GM23338 (cell line): ENCODE measurements at regions not wholly inside any gene's neighbourhood (a gene's known extent, or its start where the extent isn't known, plus 50 kb on each side); places are given as distances from the start of the nearest gene placed in this dataset.

ENCODE experiments used
- ATAC-seq: fragments of 200-7000 bp; cut with Tn5 transposase; 3 replicates; pipeline ENCODE4 v1.9.1; 2020
- DNase-seq: peaks from one replicate; pipeline ENCODE4 v3.0.0-alpha.2; 2015; ENCODE audit warnings: low spot score
- H2AFZ ChIP-seq: fragments of 200-600 bp; sonication (generic); 2 replicates; pipeline ENCODE4 v1.8.0; 2016; ENCODE audit warnings: antibody characterized with exemption, mild to moderate bottlenecking, moderate library complexity
- H3F3A ChIP-seq: fragments of 200-600 bp; sonication (generic); replicated peaks from 2 replicates; pipeline ENCODE4 v1.8.0; 2017; ENCODE audit warnings: antibody characterized with exemption, mixed run types, low read depth
- H3K27ac ChIP-seq: fragments of 200-600 bp; sonication (generic); 2 replicates; pipeline ENCODE4 v1.6.1; 2016; ENCODE audit warnings: low read depth
- H3K27me3 ChIP-seq: fragments of 200-600 bp; sonication (generic); 2 replicates; pipeline ENCODE4 v1.8.0; 2016; ENCODE audit warnings: mild to moderate bottlenecking, mixed run types, moderate library complexity; ENCODE audit not compliant: insufficient read depth
- H3K36me3 ChIP-seq: fragments of 200-600 bp; sonication (generic); 2 replicates; pipeline ENCODE4 v1.8.0; 2016; ENCODE audit warnings: mild to moderate bottlenecking; ENCODE audit not compliant: insufficient read depth
- H3K4me1 ChIP-seq: fragments of 200-600 bp; sonication (generic); 2 replicates; pipeline ENCODE4 v1.8.0; 2016; ENCODE audit warnings: mild to moderate bottlenecking, moderate library complexity; ENCODE audit not compliant: insufficient read depth
- H3K4me2 ChIP-seq: fragments of 200-600 bp; sonication (generic); 2 replicates; pipeline ENCODE4 v1.7.1; 2017; ENCODE audit warnings: mixed run types
- H3K4me3 ChIP-seq: fragments of 200-600 bp; sonication (generic); 2 replicates; pipeline ENCODE4 v1.6.1; 2016; ENCODE audit warnings: mixed run types
- H3K79me2 ChIP-seq: fragments of 200-600 bp; sonication (generic); replicated peaks from 2 replicates; pipeline ENCODE4 v1.8.0; 2017; ENCODE audit warnings: mild to moderate bottlenecking; ENCODE audit not compliant: insufficient read depth
- H3K9me2 ChIP-seq: fragments of 200-600 bp; sonication (generic); 2 replicates; pipeline ENCODE4 v1.8.0; 2017; ENCODE audit not compliant: insufficient read depth
- H4K20me1 ChIP-seq: fragments of 200-600 bp; sonication (generic); replicated peaks from 2 replicates; pipeline ENCODE4 v1.8.0; 2017; ENCODE audit warnings: mild to moderate bottlenecking; ENCODE audit not compliant: insufficient read depth
- H3K27ac Mint-ChIP-seq: 2 replicates; pipeline ENCODE4 v1.8.0; 2020; ENCODE audit warnings: inconsistent platforms, mild to moderate bottlenecking, moderate library complexity, mixed read lengths
- H3K27me3 Mint-ChIP-seq: 3 replicates; pipeline ENCODE4 v1.8.0; 2022; ENCODE audit warnings: low read depth, mild to moderate bottlenecking, moderate library complexity, mixed read lengths, inconsistent platforms; ENCODE audit not compliant: insufficient read depth, poor library complexity
- H3K36me3 Mint-ChIP-seq: 3 replicates; pipeline ENCODE4 v1.8.0; 2021; ENCODE audit warnings: low read depth, mild to moderate bottlenecking, inconsistent platforms, moderate library complexity, mixed read lengths
- H3K4me1 Mint-ChIP-seq: 3 replicates; pipeline ENCODE4 v1.8.0; 2020; ENCODE audit warnings: mild to moderate bottlenecking, inconsistent platforms, mixed read lengths
- H3K4me3 Mint-ChIP-seq: 3 replicates; pipeline ENCODE4 v1.8.0; 2021; ENCODE audit warnings: moderate library complexity, mild to moderate bottlenecking, inconsistent platforms, mixed read lengths
- H3K9me3 Mint-ChIP-seq: 3 replicates; pipeline ENCODE4 v1.8.0; 2020; ENCODE audit warnings: moderate library complexity, mild to moderate bottlenecking, inconsistent platforms, mixed read lengths
- CREB1 ChIP-seq: fragments of 250-450 bp; sonication (Bioruptor Pico); IDR thresholded peaks from 2 replicates; pipeline ENCODE4 v1.5.0; 2020; ENCODE audit warnings: low read depth, mild to moderate bottlenecking, moderate library complexity
- EZH2 ChIP-seq: fragments of 200-600 bp; sonication (generic); IDR thresholded peaks from one replicate; pipeline ENCODE4 v1.8.0; 2017; ENCODE audit warnings: antibody characterized with exemption, mild to moderate bottlenecking, low read depth; ENCODE audit not compliant: unreplicated experiment
- EZH2phosphoT487 ChIP-seq: fragments of 200-600 bp; sonication (generic); IDR thresholded peaks from one replicate; pipeline ENCODE4 v1.8.1; 2018; ENCODE audit warnings: antibody characterized with exemption; ENCODE audit not compliant: unreplicated experiment
- NANOG ChIP-seq: IDR thresholded peaks from 2 replicates; pipeline ENCODE4 v1.6.1; 2016; ENCODE audit warnings: antibody characterized with exemption, borderline replicate concordance
- POLR2AphosphoS5 ChIP-seq: IDR thresholded peaks from 2 replicates; pipeline ENCODE4 v1.6.1; 2016; ENCODE audit warnings: antibody characterized with exemption, low read depth
- STAT1 ChIP-seq: IDR thresholded peaks from one replicate; pipeline ENCODE4 v1.6.1; 2016; ENCODE audit warnings: antibody characterized with exemption; ENCODE audit not compliant: unreplicated experiment
- TF ChIP-seq, protein P1 (sequence below): IDR thresholded peaks from one replicate; pipeline ENCODE4 v1.6.1; 2018; ENCODE audit warnings: antibody characterized with exemption; ENCODE audit not compliant: unreplicated experiment
- TF ChIP-seq, protein P2 (sequence below), 2 experiments: fragments of 200-600 bp in 1 of 2; sonication (generic) in 1 of 2; conservative IDR thresholded peaks; 2 replicates each; pipeline versions ENCODE4 v1.5.1 to v1.6.1; 2016 to 2017; ENCODE audit warnings: antibody characterized with exemption in 2 of 2, low read depth in 2 of 2, mild to moderate bottlenecking in 2 of 2, moderate library complexity in 1 of 2
- TF ChIP-seq, protein P3 (sequence below): IDR thresholded peaks from 2 replicates; pipeline ENCODE4 v1.6.1; 2016; ENCODE audit warnings: antibody characterized with exemption

DNA sequence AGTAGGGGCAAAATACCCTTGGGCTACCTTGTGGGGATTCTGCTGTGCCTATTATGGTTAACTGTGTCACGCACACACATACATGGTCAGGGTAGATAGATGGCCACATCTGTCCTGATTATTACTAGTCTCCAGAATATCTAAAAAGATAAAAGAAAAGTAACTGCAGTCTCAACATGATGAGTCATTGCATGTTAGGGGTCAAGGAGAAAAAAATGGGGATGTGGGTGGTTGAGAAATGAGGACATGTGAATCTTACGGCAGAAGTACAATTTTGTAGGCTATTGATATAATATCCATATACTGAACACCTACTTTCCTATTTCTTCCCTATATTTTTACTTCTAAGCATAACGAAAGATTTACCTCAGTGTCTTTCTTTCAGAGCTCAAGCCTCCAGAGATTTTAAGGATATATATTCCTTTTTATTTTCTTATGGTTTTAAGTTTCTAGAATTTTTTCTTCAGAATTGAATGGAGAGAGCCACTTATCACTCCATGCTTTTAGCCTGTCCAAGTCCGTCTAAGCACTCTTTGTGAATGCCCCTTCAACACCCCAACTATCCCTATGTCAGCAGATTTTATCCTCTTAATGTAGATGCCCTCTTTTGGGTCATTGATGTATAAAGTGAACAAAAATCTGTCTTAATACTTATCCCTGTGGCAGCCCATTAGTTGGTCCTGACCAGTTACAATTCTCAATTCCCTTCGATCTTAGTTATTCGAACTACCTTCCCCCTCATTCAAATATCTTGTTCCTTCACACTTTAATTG lies 642.2 kb downstream of the IQCM start (continued):
- TF ChIP-seq, protein P1, sequence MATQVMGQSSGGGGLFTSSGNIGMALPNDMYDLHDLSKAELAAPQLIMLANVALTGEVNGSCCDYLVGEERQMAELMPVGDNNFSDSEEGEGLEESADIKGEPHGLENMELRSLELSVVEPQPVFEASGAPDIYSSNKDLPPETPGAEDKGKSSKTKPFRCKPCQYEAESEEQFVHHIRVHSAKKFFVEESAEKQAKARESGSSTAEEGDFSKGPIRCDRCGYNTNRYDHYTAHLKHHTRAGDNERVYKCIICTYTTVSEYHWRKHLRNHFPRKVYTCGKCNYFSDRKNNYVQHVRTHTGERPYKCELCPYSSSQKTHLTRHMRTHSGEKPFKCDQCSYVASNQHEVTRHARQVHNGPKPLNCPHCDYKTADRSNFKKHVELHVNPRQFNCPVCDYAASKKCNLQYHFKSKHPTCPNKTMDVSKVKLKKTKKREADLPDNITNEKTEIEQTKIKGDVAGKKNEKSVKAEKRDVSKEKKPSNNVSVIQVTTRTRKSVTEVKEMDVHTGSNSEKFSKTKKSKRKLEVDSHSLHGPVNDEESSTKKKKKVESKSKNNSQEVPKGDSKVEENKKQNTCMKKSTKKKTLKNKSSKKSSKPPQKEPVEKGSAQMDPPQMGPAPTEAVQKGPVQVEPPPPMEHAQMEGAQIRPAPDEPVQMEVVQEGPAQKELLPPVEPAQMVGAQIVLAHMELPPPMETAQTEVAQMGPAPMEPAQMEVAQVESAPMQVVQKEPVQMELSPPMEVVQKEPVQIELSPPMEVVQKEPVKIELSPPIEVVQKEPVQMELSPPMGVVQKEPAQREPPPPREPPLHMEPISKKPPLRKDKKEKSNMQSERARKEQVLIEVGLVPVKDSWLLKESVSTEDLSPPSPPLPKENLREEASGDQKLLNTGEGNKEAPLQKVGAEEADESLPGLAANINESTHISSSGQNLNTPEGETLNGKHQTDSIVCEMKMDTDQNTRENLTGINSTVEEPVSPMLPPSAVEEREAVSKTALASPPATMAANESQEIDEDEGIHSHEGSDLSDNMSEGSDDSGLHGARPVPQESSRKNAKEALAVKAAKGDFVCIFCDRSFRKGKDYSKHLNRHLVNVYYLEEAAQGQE: no peak
- TF ChIP-seq, protein P2, sequence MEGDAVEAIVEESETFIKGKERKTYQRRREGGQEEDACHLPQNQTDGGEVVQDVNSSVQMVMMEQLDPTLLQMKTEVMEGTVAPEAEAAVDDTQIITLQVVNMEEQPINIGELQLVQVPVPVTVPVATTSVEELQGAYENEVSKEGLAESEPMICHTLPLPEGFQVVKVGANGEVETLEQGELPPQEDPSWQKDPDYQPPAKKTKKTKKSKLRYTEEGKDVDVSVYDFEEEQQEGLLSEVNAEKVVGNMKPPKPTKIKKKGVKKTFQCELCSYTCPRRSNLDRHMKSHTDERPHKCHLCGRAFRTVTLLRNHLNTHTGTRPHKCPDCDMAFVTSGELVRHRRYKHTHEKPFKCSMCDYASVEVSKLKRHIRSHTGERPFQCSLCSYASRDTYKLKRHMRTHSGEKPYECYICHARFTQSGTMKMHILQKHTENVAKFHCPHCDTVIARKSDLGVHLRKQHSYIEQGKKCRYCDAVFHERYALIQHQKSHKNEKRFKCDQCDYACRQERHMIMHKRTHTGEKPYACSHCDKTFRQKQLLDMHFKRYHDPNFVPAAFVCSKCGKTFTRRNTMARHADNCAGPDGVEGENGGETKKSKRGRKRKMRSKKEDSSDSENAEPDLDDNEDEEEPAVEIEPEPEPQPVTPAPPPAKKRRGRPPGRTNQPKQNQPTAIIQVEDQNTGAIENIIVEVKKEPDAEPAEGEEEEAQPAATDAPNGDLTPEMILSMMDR (conservative IDR thresholded peaks at IDR 0.05; ENCODE audit: low read depth in 2 of 2): no peak

DNA sequence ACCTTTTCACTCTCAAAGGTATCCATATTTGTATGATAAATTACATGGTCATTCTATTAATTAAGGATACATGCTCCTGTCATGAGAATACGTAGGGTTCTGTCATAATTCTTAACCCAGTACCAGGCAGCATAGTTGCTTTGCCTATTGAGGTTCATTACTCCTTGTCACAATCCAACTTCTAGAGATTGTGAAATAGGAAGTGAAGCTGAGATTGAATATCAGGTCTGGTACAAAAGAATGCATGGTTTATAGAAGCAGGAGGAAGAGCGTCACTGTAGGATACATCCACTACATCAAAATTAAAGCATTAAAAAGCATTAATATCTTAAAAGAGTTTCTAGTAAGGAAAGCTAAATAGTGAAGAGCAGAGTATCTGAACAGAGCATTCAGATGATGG lies 647.0 kb downstream of the IQCM start:
- H3K79me2 ChIP-seq: no peaks in the 10 kb centered on the region
- Mint-ChIP-seq H3K27me3 (no peaks in the 10 kb centered on the region), H3K27ac (no peak overlapping the region), H3K36me3 (no peaks in the 10 kb centered on the region), H3K4me1 (peaks cover 26% of the 10 kb centered on the region), H3K4me3 (no peak overlapping the region), H3K9me3 (no peaks in the 10 kb centered on the region)
- DNase-seq (no peak), ATAC-seq (no peak)
- no peak overlapping the region for H3K4me2 ChIP-seq
- no peaks in the 10 kb centered on the region for H3K27me3 ChIP-seq
- no peak overlapping the region for H2AFZ ChIP-seq
- no peaks in the 10 kb centered on the region for H3F3A ChIP-seq
- H4K20me1 ChIP-seq: no peaks in the 10 kb centered on the region
- no peaks in the 10 kb centered on the region for H3K9me2 ChIP-seq
- no peak overlapping the region for H3K4me3 ChIP-seq
- no peaks in the 10 kb centered on the region for H3K36me3 ChIP-seq
- H3K27ac ChIP-seq: no peak overlapping the region
- H3K4me1 ChIP-seq: peaks cover 23% of the 10 kb centered on the region
- TF ChIP-seq, protein P3, sequence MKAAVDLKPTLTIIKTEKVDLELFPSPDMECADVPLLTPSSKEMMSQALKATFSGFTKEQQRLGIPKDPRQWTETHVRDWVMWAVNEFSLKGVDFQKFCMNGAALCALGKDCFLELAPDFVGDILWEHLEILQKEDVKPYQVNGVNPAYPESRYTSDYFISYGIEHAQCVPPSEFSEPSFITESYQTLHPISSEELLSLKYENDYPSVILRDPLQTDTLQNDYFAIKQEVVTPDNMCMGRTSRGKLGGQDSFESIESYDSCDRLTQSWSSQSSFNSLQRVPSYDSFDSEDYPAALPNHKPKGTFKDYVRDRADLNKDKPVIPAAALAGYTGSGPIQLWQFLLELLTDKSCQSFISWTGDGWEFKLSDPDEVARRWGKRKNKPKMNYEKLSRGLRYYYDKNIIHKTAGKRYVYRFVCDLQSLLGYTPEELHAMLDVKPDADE: no peak
- TF ChIP-seq NANOG (no peak), POLR2AphosphoS5 (no peak), EZH2 (no peak), STAT1 (no peak), EZH2phosphoT487 (no peak), CREB1 (CRISPR knock-in tag) (no peak)
- TF ChIP-seq, protein P2 (conservative IDR thresholded peaks at IDR 0.05; ENCODE audit: low read depth in 2 of 2): no peak
